K562 (cell line): ENCODE measurements at regions not wholly inside any gene's neighbourhood (a gene's known extent, or its start where the extent isn't known, plus 50 kb on each side); places are given as distances from the start of the nearest gene placed in this dataset.

Source experiments
- ATAC-seq: fragments of 200-7000 bp; cut with Tn5 transposase; 3 replicates; pipeline ENCODE4 v1.9.1; 2020; ENCODE audit warnings: moderate library complexity
- BruUV-seq: library from RNA; stranded (reverse); fragments of 400-500 nt; replicated peaks from 2 replicates; lab custom pipeline; 2021; lab: Mats Ljungman, UMichigan
- CTCF ChIA-PET: fragments of 300-600 bp; formaldehyde crosslinking; extraction: SDS; loops from one replicate; lab custom pipeline; 2021; ENCODE audit warnings: low intra/inter-chr PET ratio; lab: Yijun Ruan, JAX
- POLR2A ChIA-PET: fragments of 300-600, 350-650 bp; sonication (Branson Sonifier 250); formaldehyde crosslinking; extraction: SDS; loops from one replicate; lab custom pipeline; 2021; ENCODE audit warnings: antibody characterized with exemption, inconsistent platforms; lab: Yijun Ruan, JAX
- DNase-seq, 4 experiments: peaks; one replicate each; pipeline versions ENCODE4 v3.0.0 to v3.0.0-alpha.2; 2011 to 2018; ENCODE audit warnings: low spot score in 3 of 4, mixed read lengths in 3 of 4; ENCODE audit errors: extremely low read depth in 1 of 4
- FAIRE-seq: peaks from 2 replicates; lab custom pipeline; 2011; peaks lifted over from hg19 to GRCh38; lab: Jason Lieb, UNC
- H2AFZ ChIP-seq: 2 replicates; pipeline ENCODE4 v1.6.0; 2011; ENCODE audit warnings: low read depth, low read length, control low read depth, inconsistent platforms
- H3K27ac ChIP-seq: fragments of 200-600 bp; 3 replicates; pipeline ENCODE4 v1.8.0; 2011; ENCODE audit warnings: low read depth, mild to moderate bottlenecking, control low read depth, inconsistent platforms, low read length, moderate library complexity, mixed read lengths; ENCODE audit errors: extremely low read depth
- H3K27me3 ChIP-seq, 2 experiments: fragments of 300-600 bp in 1 of 2; 2 replicates in 1 of 2; 3 replicates in 1 of 2; pipeline versions ENCODE4 v1.6.0 to v1.8.0; 2011; ENCODE audit warnings: inconsistent platforms in 2 of 2, low read length in 2 of 2, mild to moderate bottlenecking in 1 of 2, mixed read lengths in 1 of 2, moderate library complexity in 1 of 2; ENCODE audit not compliant: control insufficient read depth in 2 of 2, insufficient read depth in 2 of 2
- H3K36me3 ChIP-seq: fragments of 300-600 bp; 3 replicates; pipeline ENCODE4 v1.8.0; 2011; ENCODE audit warnings: mild to moderate bottlenecking, low read length, inconsistent platforms; ENCODE audit not compliant: control insufficient read depth, insufficient read depth
- H3K4me1 ChIP-seq, 2 experiments: fragments of 200-600 bp in 1 of 2; replicated peaks in 1 of 2; 2 replicates in 1 of 2; 3 replicates in 1 of 2; pipeline versions ENCODE4 v1.5.1 to v1.8.0; 2011; ENCODE audit warnings: inconsistent platforms in 2 of 2, low read length in 2 of 2, mild to moderate bottlenecking in 1 of 2, mixed read lengths in 1 of 2, moderate library complexity in 1 of 2; ENCODE audit not compliant: control insufficient read depth in 2 of 2, insufficient read depth in 2 of 2
- H3K4me2 ChIP-seq: 2 replicates; pipeline ENCODE4 v1.6.1; 2011; ENCODE audit warnings: low read length, control low read depth, inconsistent platforms, mixed read lengths; ENCODE audit not compliant: insufficient read depth
- H3K4me3 ChIP-seq: fragments of 200-600 bp; sonication (generic), shearing (Covaris generic); 2 replicates; pipeline ENCODE4 v1.5.1; 2016; ENCODE audit warnings: control low read depth, inconsistent platforms
- H3K79me2 ChIP-seq: fragments of 200-600 bp; 3 replicates; pipeline ENCODE4 v1.8.0; 2011; ENCODE audit warnings: low read length, inconsistent platforms; ENCODE audit not compliant: control insufficient read depth, insufficient read depth
- H3K9ac ChIP-seq, 2 experiments: 2 replicates each; pipeline versions ENCODE4 v1.6.0 to v1.6.1; 2011; ENCODE audit warnings: low read depth in 2 of 2, low read length in 2 of 2, control low read depth in 1 of 2, inconsistent platforms in 1 of 2, mild to moderate bottlenecking in 1 of 2, mixed read lengths in 1 of 2; ENCODE audit not compliant: insufficient read depth in 1 of 2
- H3K9me1 ChIP-seq: one replicate; pipeline ENCODE4 v1.6.0; 2011; ENCODE audit warnings: inconsistent platforms, mild to moderate bottlenecking, low read length, moderate library complexity; ENCODE audit not compliant: control insufficient read depth, insufficient read depth
- H3K9me3 ChIP-seq: replicated peaks from 2 replicates; pipeline ENCODE4 v1.5.1; 2011; ENCODE audit warnings: low read depth, low read length, inconsistent platforms; ENCODE audit not compliant: control insufficient read depth, insufficient read depth
- H4K20me1 ChIP-seq: replicated peaks from 2 replicates; pipeline ENCODE4 v1.6.1; 2011; ENCODE audit warnings: low read length, inconsistent platforms, mixed read lengths; ENCODE audit not compliant: control insufficient read depth, insufficient read depth
- EHMT2 ChIP-seq: fragments of 450-650 bp; IDR thresholded peaks from 2 replicates; pipeline ENCODE4 v1.6.1; 2018; ENCODE audit warnings: antibody characterized with exemption
- LARP7 ChIP-seq: fragments of 450-650 bp; IDR thresholded peaks from 2 replicates; pipeline ENCODE4 v1.6.1; 2016
- MIER1 ChIP-seq: fragments of 450-650 bp; IDR thresholded peaks from 2 replicates; pipeline ENCODE4 v1.6.1; 2016; ENCODE audit warnings: antibody characterized with exemption, mild to moderate bottlenecking, low read depth
- MTF1 ChIP-seq: fragments of 250-450 bp; sonication (Bioruptor Pico); IDR thresholded peaks from 2 replicates; pipeline ENCODE4 v1.9.0; 2021; ENCODE audit warnings: moderate library complexity, mild to moderate bottlenecking, inconsistent platforms, borderline replicate concordance
- NR0B1 ChIP-seq: fragments of 450-650 bp; IDR thresholded peaks from one replicate; pipeline ENCODE4 v1.6.1; 2018; ENCODE audit warnings: mild to moderate bottlenecking, moderate library complexity; ENCODE audit not compliant: partially characterized antibody
- REST ChIP-seq, 2 experiments: fragments of 450-650 bp; formaldehyde crosslinking in 1 of 2; IDR thresholded peaks; 2 replicates each; pipeline versions ENCODE4 v1.4.0 to v1.6.1; 2014 to 2020; ENCODE audit warnings: mild to moderate bottlenecking in 2 of 2, borderline replicate concordance in 1 of 2, low read depth in 1 of 2
- WGBS: fragments of 100-300 bp; shearing (Covaris generic); methylation state at CpG from one replicate; pipeline ENCODE4 v1.1.6; 2016; ENCODE audit warnings: low coverage, mixed read lengths; ENCODE audit not compliant: insufficient coverage; ENCODE audit errors: missing lambda C conversion rate; 5-methylcytosine and 5-hydroxymethylcytosine counted together
- in situ Hi-C: fragments of 300-500 bp; cut with MboI; formaldehyde crosslinking; loops from 4 replicates; pipeline ENCODE4 v1.15.0; 2018; ENCODE audit warnings: inconsistent platforms, mixed read lengths
- intact Hi-C: fragments of 100-400 bp; cut with micrococcal nuclease; formaldehyde crosslinking; loops from 2 replicates; pipeline ENCODE4 v1.14.2; 2022
- TF ChIP-seq, protein P1 (sequence below): fragments of 450-650 bp; IDR thresholded peaks from 2 replicates; pipeline ENCODE4 v1.6.1; 2016; ENCODE audit warnings: borderline replicate concordance

GRCh38 chr1:3965693-3966092 is 65.6 kb upstream of the C1orf174 start (continued):
- no peak for TF ChIP-seq NR0B1

- no peak overlapping the region for H2AFZ ChIP-seq
- peak; percentile 32 for FAIRE-seq
- no peak overlapping the region for H3K27ac ChIP-seq
- H4K20me1 ChIP-seq: no peaks in the 10 kb centered on the region; the same call in 1 of the 2 replicates
- WGBS: 0% methylated on average over 10 of the region's 10 CpGs
- ATAC-seq: peak; percentile 74
- H3K9me3 ChIP-seq: no peaks in the 10 kb centered on the region
- H3K9ac ChIP-seq: no peak overlapping the region
- BruUV-seq: no TSS peak
- no peaks in the 10 kb centered on the region for H3K4me1 ChIP-seq
- H3K27me3 ChIP-seq: peaks cover 4 to 13% of the 10 kb centered on the region in 2 experiments; a peak in 2 of 5 replicates
- no peak overlapping the region for H3K4me3 ChIP-seq
- H3K9me1 ChIP-seq: peaks cover 4% of the 10 kb centered on the region
- no peak overlapping the region for H3K4me2 ChIP-seq
- H3K79me2 ChIP-seq: no peaks in the 10 kb centered on the region
- TF ChIP-seq LARP7 (no peak), MTF1 (CRISPR knock-in tag) (no peak), MIER1 (peak; percentile 94), EHMT2 (peak; percentile 97), REST (IDR thresholded peaks at IDR 0.05; ENCODE audit: borderline replicate concordance) (peak; percentile 98), REST (CRISPR knock-in tag; IDR thresholded peaks at IDR 0.05; ENCODE audit: low read depth) (peak; percentile 87)
- TF ChIP-seq, protein P1, sequence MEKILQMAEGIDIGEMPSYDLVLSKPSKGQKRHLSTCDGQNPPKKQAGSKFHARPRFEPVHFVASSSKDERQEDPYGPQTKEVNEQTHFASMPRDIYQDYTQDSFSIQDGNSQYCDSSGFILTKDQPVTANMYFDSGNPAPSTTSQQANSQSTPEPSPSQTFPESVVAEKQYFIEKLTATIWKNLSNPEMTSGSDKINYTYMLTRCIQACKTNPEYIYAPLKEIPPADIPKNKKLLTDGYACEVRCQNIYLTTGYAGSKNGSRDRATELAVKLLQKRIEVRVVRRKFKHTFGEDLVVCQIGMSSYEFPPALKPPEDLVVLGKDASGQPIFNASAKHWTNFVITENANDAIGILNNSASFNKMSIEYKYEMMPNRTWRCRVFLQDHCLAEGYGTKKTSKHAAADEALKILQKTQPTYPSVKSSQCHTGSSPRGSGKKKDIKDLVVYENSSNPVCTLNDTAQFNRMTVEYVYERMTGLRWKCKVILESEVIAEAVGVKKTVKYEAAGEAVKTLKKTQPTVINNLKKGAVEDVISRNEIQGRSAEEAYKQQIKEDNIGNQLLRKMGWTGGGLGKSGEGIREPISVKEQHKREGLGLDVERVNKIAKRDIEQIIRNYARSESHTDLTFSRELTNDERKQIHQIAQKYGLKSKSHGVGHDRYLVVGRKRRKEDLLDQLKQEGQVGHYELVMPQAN: no peak
- POLR2A ChIA-PET: interaction anchor here (0.7 kb wide), 1 partner anchor 1429 kb away, joined by 3 read pairs; no protein-coding TSS in a partner anchor
- DNase-seq: peak in 1 of 4 experiments; percentile 33
- in situ Hi-C loops: no loop called here
- no peaks in the 10 kb centered on the region for H3K36me3 ChIP-seq
- intact Hi-C loops: no loop called here
- CTCF ChIA-PET: no interaction called here
Observed at GRCh38 chr1:3968851-3969250, 68.8 kb upstream of the C1orf174 start.
